ENCODE measurements at regions not wholly inside any gene's neighbourhood (a gene's known extent, or its start where the extent isn't known, plus 50 kb on each side); places are given as distances from the start of the nearest gene placed in this dataset.

DNA sequence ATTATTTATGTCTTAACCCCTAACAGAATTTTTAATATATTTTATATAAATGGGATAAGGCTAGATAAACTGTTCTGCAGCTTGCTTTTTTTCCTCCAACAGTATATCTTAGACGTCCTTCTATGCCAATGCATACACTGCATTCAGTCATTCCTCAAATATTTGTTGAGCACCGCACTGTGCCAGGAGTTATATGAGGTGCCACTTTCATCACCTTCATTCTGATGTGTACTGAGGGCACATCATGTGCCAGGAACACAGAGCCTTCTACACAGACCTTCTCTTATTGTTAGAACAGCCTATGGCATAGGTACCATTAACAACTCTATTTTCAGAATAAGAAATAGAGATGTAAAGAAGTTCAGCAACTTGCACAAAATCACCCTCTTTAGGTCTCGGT lies 570.1 kb downstream of the CDK5RAP2 start:
- H3K27me3 Mint-ChIP-seq, result no peaks in the 10 kb centered on the region
- H3K4me3 Mint-ChIP-seq, result no peak overlapping the region
- H3K27ac Mint-ChIP-seq, result no peak overlapping the region
- no peaks in the 10 kb centered on the region for H3K4me1 Mint-ChIP-seq
- DNase-seq (no peak), ATAC-seq (no peak)
- H3K9me3 Mint-ChIP-seq, result no peaks in the 10 kb centered on the region
- H3K36me3 Mint-ChIP-seq (ENCODE audit: low read depth), result no peaks in the 10 kb centered on the region

GRCh38 chr9:120001536-120001935 lies 578.4 kb downstream of the CDK5RAP2 start:
- ATAC-seq, result no peak
- DNase-seq, result no peak
- no peak overlapping the region for H3K27ac Mint-ChIP-seq
- H3K27me3 Mint-ChIP-seq, result no peaks in the 10 kb centered on the region
- no peak overlapping the region for H3K4me3 Mint-ChIP-seq
- H3K36me3 Mint-ChIP-seq (ENCODE audit: low read depth), result no peaks in the 10 kb centered on the region
- H3K9me3 Mint-ChIP-seq, result peaks cover 4% of the 10 kb centered on the region
- H3K4me1 Mint-ChIP-seq, result no peaks in the 10 kb centered on the region

GRCh38 chr9:119998614-119999013 lies 581.4 kb downstream of the CDK5RAP2 start:
- no peaks in the 10 kb centered on the region for H3K36me3 Mint-ChIP-seq (ENCODE audit: low read depth)

DNA sequence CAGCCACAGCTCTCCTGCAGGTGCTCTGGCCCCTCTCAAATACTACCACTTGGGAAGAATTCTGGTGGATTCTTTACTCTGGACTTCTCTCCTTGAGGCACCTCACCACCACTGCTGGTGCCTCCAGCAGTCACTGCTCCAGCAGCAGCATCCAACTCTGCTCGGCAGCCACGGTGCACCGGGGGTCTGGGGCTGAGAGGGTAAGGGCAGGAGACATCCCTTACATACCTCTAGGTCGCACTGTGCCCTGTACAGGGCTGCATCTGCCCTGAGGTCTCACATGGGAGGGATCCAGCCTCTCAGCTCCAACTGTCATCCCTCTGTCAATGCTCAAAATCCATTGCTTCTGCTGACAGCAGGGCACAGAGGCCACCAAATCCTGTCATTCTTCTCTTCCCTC lies 588.2 kb downstream of the CDK5RAP2 start:
- H3K4me1 Mint-ChIP-seq, result no peaks in the 10 kb centered on the region
- ATAC-seq (no peak), DNase-seq (no peak)
- no peak overlapping the region for H3K27ac Mint-ChIP-seq
- H3K4me3 Mint-ChIP-seq, result no peak overlapping the region
- no peaks in the 10 kb centered on the region for H3K36me3 Mint-ChIP-seq (ENCODE audit: low read depth)
- no peaks in the 10 kb centered on the region for H3K9me3 Mint-ChIP-seq
- peaks cover 2% of the 10 kb centered on the region for H3K27me3 Mint-ChIP-seq

More at GRCh38 chr9:119998614-119999013, 581.4 kb downstream of the CDK5RAP2 start:
- no peak overlapping the region for H3K4me3 Mint-ChIP-seq
- DNase-seq (no peak), ATAC-seq (no peak)
- H3K9me3 Mint-ChIP-seq, result peaks cover 4% of the 10 kb centered on the region
- no peak overlapping the region for H3K27ac Mint-ChIP-seq
- H3K4me1 Mint-ChIP-seq, result no peaks in the 10 kb centered on the region
- peaks cover under 1% of the 10 kb centered on the region for H3K27me3 Mint-ChIP-seq

GRCh38 chr9:119986713-119987112 lies 593.3 kb downstream of the CDK5RAP2 start:
- no peak overlapping the region for H3K27ac Mint-ChIP-seq
- H3K9me3 Mint-ChIP-seq, result no peaks in the 10 kb centered on the region
- no peaks in the 10 kb centered on the region for H3K36me3 Mint-ChIP-seq (ENCODE audit: low read depth)
- H3K27me3 Mint-ChIP-seq, result no peaks in the 10 kb centered on the region
- H3K4me3 Mint-ChIP-seq, result no peak overlapping the region
- no peak for ATAC-seq
- DNase-seq, result no peak
- H3K4me1 Mint-ChIP-seq, result no peaks in the 10 kb centered on the region

DNA sequence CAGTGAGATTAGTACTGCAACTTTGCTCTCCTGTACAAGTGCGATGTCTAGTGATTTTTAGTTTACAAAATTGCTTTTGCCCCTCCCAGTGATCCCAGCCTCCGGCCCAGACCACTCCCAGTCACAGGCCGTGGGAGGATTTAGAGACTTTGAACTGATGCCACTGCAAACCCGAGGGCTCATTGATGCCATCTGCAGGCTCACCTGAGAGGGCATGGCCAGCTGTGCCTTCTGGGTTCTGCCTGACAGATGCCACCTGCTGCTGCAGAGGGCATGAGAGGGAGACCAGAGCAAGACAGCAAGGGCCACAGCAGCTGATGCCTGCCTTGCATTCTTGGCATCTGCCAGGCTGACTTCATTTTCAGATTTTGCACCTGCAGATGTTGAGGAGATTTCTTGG lies 593.8 kb downstream of the CDK5RAP2 start:
- H3K9me3 Mint-ChIP-seq, result no peaks in the 10 kb centered on the region
- no peaks in the 10 kb centered on the region for H3K4me1 Mint-ChIP-seq
- ATAC-seq, result no peak

DNA sequence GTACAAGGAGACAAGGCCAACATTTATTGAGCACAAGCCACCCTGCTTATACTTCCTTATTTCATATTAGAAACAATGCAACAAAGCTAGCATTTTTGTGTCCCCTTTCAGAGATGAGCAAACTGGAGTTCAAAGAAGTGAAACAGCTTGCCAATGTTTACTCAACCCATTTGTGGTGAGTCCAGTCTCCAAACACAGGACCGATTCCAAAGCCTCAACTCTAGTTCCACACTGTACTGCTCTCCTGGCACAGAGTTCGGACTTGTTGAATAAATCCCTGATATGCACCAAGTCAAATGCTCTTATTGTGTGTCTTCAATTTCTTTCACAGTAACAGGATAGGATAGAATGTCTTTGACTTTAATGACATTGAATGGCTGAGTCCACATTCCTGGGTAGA lies 604.8 kb upstream of the BRINP1 start:
- Mint-ChIP-seq H3K4me3 (no peak overlapping the region), H3K4me1 (no peaks in the 10 kb centered on the region), H3K27me3 (peaks cover 6% of the 10 kb centered on the region), H3K27ac (no peak overlapping the region), H3K36me3 (ENCODE audit: low read depth) (no peaks in the 10 kb centered on the region), H3K9me3 (no peaks in the 10 kb centered on the region)
- no peak for DNase-seq
- no peak for ATAC-seq

More for the DNA sequence above, 593.8 kb downstream of the CDK5RAP2 start:
- H3K27me3 Mint-ChIP-seq, result no peaks in the 10 kb centered on the region
- DNase-seq, result no peak
- H3K27ac Mint-ChIP-seq, result no peak overlapping the region
- H3K36me3 Mint-ChIP-seq (ENCODE audit: low read depth), result no peaks in the 10 kb centered on the region
- H3K4me3 Mint-ChIP-seq, result no peak overlapping the region

DNA sequence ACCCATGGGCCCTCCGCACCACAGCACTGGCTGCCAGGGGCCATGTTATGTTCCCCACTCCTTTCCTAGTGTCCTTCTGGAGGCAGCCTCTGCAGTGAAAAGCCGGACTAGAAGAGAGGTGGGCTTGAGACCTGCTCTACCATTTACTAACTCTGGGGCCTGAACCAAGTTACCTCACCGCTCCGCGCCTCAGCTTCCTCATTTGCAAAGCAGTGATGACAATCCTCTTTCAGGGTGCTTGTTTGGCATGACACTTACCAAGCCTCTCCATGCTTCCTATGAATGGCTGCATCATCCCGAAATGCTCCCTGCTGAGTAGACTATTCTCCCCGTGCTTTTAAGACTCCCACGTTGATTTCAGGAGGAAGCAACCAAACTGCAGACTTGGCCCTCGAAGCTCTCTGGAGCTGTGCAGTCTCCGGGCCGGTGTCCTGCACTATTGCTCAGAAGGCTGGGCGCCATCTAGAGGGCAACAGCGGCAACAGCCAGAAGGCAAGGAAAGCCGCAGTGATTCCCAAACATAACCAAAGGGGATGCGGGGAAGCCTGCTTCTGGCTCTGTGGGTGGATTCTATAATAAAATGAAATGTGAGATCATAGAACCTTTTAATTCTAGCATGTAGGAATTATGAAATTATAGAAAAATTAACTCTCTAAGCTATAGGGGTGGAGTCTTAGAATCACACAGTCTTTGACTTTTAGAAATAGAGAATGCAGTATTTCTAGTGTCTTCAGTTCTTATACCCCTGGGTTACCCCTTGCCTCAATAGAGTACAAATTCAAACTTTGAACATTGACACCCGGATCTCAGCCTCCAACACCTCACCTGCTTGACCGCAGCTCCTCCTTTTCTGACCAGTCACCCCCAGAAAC lies 599.8 kb upstream of the BRINP1 start:
- Mint-ChIP-seq H3K4me1 (no peaks in the 10 kb centered on the region), H3K27ac (no peak overlapping the region), H3K36me3 (ENCODE audit: low read depth) (no peaks in the 10 kb centered on the region), H3K9me3 (no peaks in the 10 kb centered on the region), H3K27me3 (peaks cover 7% of the 10 kb centered on the region), H3K4me3 (no peak overlapping the region)
- ATAC-seq (no peak), DNase-seq (peak; percentile 48)

- no peak overlapping the region for H3K27ac Mint-ChIP-seq
- no peak overlapping the region for H3K4me3 Mint-ChIP-seq
- ATAC-seq, result no peak
- DNase-seq, result no peak
- peaks cover 8% of the 10 kb centered on the region for H3K27me3 Mint-ChIP-seq
- H3K36me3 Mint-ChIP-seq (ENCODE audit: low read depth), result no peaks in the 10 kb centered on the region
- H3K9me3 Mint-ChIP-seq, result no peaks in the 10 kb centered on the region
- no peaks in the 10 kb centered on the region for H3K4me1 Mint-ChIP-seq
These were observed 598.8 kb upstream of the BRINP1 start for GRCh38 chr9:119967867-119968535.

GRCh38 chr9:119963798-119964372 lies 594.6 kb upstream of the BRINP1 start:
- Mint-ChIP-seq H3K27me3 (peaks cover 5% of the 10 kb centered on the region), H3K4me1 (no peaks in the 10 kb centered on the region), H3K4me3 (no peak overlapping the region), H3K27ac (no peak overlapping the region), H3K36me3 (ENCODE audit: low read depth) (no peaks in the 10 kb centered on the region), H3K9me3 (no peaks in the 10 kb centered on the region)
- ATAC-seq, result no peak
- no peak for DNase-seq

DNA sequence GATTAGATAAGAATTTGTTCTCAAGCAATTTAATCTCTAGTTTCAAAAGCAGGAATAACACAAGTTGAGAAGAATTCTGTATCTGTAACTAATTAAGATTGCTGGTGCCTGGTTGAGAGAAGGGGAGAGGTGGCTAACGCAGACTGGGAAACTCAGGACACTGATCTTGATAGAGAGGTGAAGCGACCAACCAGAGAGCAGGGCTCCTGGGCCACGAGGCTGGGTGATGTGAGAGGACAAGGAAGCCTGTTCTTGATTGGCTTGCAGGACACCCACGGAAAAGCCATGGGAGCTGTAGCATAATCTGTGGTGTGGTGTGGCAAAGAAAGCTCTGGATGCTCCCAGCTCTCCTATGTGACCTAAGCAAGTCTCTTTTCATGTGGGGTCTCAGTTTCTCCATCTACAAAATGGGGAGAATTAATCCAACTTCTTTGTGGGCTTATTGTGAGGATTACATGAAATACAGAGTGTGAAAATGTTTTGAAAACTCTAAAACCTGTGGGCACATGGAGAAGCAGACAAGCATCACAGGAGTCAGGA lies 594.1 kb upstream of the BRINP1 start:
- DNase-seq (no peak), ATAC-seq (no peak)
- H3K9me3 Mint-ChIP-seq, result no peaks in the 10 kb centered on the region
- H3K4me3 Mint-ChIP-seq, result no peak overlapping the region
- no peaks in the 10 kb centered on the region for H3K4me1 Mint-ChIP-seq
- H3K27me3 Mint-ChIP-seq, result peaks cover 4% of the 10 kb centered on the region
- no peak overlapping the region for H3K27ac Mint-ChIP-seq
- no peaks in the 10 kb centered on the region for H3K36me3 Mint-ChIP-seq (ENCODE audit: low read depth)

- no peaks in the 10 kb centered on the region for H3K36me3 Mint-ChIP-seq (ENCODE audit: low read depth)
- H3K9me3 Mint-ChIP-seq, result no peaks in the 10 kb centered on the region
- ATAC-seq (no peak), DNase-seq (peak; percentile 7)
- H3K27ac Mint-ChIP-seq, result no peak overlapping the region
- peaks cover 2% of the 10 kb centered on the region for H3K27me3 Mint-ChIP-seq
- H3K4me3 Mint-ChIP-seq, result no peak overlapping the region
- H3K4me1 Mint-ChIP-seq, result no peaks in the 10 kb centered on the region
These were observed 592.7 kb upstream of the BRINP1 start for GRCh38 chr9:119961774-119962424.

DNA sequence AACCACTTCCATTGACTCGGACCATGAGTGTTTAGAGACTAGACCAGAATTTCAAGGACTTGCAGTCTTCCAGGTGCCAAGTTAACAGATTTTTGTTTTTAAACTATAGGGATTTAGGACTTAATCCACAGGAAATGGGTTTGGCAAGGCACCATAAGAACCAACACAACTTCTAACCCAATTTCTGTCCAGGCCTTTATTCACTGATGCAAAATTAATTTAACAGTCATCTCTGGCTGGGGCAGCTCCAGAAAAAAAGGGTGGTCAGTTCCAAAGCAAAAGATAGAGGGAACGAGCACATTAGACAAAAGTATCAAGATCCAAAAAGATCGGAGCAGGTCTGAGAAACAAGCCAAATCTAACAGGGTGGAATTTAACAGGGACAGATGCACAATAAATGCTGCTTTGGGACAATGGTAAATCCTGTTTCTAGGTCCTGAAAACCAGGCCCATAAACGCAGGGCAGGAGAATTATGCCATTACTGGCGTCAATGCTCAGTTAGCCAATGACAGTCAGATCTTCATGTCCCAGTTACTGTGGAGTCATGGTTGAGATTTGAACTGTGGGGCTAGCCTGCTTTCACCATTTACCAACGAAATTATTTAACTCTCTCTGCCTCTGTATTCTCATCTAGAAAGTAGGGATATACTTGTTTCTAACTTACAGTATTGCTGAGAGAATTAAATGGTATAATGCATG lies 590.8 kb upstream of the BRINP1 start:
- Mint-ChIP-seq H3K4me1 (no peaks in the 10 kb centered on the region), H3K36me3 (ENCODE audit: low read depth) (no peaks in the 10 kb centered on the region), H3K27ac (no peak overlapping the region), H3K27me3 (peaks cover 2% of the 10 kb centered on the region), H3K4me3 (no peak overlapping the region), H3K9me3 (no peaks in the 10 kb centered on the region)
- ATAC-seq (no peak), DNase-seq (no peak)

DNA sequence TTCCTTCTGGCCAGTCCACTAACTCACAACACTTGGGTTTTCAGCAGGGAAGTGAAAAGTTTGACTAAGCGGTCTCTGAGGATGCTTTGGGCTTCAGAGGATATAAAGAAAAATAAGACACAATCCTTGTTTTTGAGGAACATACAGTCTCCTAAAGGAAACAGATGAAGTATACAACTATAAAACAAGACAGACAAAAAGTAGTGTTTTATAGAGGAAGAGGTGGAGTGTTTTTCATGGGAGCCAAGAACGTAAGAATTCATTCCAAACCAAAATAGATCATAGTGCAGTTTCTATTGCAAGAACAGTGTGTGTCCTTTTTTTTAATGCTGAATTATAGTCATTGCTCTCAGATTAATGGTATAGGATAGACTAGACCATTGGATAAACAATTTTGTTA lies 586.9 kb upstream of the BRINP1 start:
- ATAC-seq (no peak), DNase-seq (no peak)
- no peak overlapping the region for H3K27ac Mint-ChIP-seq
- no peaks in the 10 kb centered on the region for H3K36me3 Mint-ChIP-seq (ENCODE audit: low read depth)
- no peak overlapping the region for H3K4me3 Mint-ChIP-seq
- no peaks in the 10 kb centered on the region for H3K4me1 Mint-ChIP-seq
- no peaks in the 10 kb centered on the region for H3K9me3 Mint-ChIP-seq
- no peaks in the 10 kb centered on the region for H3K27me3 Mint-ChIP-seq
